Glomerular visceral epithelial cell (primary cell): ENCODE measurements at regions not wholly inside any gene's neighbourhood (a gene's known extent, or its start where the extent isn't known, plus 50 kb on each side); places are given as distances from the start of the nearest gene placed in this dataset.
A peak's percentile ranks its signal among the peaks of the same experiment; 100 is the strongest.

Source experiments
- DNase-seq: peaks from one replicate; pipeline ENCODE4 v3.0.0-alpha.2; 2016; ENCODE audit errors: extremely low spot score

DNA sequence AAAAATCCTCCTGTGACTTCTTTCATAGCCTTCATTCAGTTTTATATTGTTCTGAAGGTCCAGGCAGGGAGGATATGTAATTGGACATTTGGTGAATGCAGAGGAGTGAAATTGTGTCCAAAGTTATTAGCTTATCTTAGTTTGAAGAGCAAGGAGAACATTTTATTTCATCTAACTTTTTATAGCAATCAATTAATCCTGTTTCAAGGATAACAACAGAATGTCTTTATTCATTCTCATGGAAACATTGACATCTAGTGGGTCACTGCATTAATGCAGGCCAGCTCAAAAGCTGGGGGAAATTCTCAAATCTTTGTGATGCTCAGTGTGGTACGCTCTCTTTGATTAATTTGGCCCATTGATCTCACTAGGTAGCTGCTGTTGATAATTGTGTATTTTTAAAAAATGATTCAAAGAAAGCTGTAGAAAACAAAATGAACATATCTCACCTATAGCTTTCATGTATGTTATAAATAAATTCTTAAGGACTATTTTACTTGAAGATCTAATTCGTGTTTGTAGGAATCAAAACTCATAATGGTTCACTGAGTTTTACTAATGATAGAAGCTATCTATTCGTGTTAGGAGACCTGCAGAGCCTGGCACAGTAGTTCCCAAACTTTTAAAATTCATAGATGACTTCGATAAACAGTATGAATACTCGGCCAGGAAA is 150.8 kb upstream of the KCNMB2 start:
- DNase-seq: peak; percentile 27

DNA sequence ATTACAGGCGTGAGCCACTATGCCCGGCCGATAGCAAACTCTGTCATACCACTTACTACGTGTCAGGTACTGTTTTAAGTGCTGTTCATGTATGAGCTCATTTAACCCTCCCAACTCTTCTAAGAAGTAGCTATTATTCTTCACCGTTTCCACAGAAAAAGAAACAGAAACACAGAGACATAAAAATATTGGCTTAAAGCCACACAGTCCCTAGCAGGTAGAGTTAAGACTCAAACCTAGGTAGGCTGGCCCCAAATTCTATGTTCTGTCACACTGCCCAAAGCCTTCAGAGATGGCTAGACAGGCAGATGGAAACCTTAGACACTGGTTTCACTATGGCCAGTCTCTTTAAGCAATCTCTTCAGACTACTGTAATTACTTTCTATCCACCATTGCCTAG is 149.8 kb upstream of the KCNMB2 start:
- no peak for DNase-seq

DNA sequence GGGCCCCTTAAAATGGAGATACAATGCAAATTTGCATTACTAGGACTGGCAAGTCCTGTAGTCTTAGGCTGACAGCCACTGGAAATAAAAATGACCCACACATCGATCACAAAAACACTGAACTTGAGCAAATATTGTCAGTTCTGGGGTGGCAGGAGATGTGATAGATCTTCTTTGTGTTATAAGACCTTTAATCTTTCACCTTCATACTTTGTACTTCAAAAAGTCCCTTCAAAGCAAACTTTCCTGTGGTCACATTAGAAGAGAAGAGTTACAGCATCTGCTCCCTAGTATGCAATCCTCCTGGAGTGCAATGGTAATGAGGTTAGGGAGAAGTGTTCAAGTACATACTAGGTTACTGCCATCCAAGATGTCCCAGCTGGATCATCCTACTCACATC is 149.4 kb upstream of the KCNMB2 start:
- no peak for DNase-seq

- DNase-seq: no peak
These were observed 147.8 kb upstream of the KCNMB2 start for GRCh38 chr3:178388473-178388872.

GRCh38 chr3:178389258-178389657 is 147.0 kb upstream of the KCNMB2 start:
- no peak for DNase-seq

- no peak for DNase-seq
These were observed 143.7 kb upstream of the KCNMB2 start for GRCh38 chr3:178392511-178392926.

DNA sequence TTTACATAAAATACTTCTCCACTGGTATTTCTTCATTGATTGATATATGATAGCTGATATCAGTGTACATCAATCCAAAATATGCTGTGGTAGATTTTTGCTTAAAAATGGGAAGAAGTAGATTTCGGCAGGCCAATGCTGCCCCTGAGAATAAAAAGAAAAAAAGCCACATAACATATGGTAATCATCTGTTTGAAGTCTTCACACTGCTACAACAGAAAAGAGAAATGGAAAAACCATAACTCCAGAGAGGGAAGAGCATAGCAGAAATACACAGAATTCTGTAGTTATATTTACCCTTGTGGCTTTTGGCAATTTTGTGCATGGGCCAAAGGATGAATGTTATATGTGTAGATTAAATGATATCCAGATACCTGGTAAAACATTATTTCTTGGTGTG is 143.1 kb upstream of the KCNMB2 start:
- no peak for DNase-seq

GRCh38 chr3:178393824-178394223 is 142.4 kb upstream of the KCNMB2 start:
- no peak for DNase-seq

- no peak for DNase-seq
These were observed 139.9 kb upstream of the KCNMB2 start for GRCh38 chr3:178396318-178396717.

DNA sequence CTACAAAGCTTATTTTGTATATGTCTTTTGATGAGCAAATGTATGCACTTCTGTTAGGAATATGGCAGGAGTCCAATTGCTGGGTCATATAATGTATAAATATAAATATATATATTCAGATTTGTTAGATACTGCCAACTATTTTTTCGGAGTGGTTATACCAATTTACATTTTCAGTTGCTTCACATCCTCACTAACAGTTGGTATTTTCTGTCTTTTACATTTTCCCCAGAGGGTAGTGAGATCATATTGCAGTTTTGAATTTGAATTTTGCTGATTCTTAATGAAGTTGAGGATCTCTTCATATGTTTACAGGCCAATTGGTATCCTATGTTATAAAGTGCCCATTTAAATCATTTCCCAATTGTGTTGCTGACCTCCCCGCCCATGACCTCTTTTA is 139.0 kb upstream of the KCNMB2 start:
- no peak for DNase-seq

GRCh38 chr3:178397836-178398235 is 138.4 kb upstream of the KCNMB2 start:
- DNase-seq: no peak

GRCh38 chr3:178404961-178405360 is 131.3 kb upstream of the KCNMB2 start:
- no peak for DNase-seq

GRCh38 chr3:178405531-178405930 is 130.7 kb upstream of the KCNMB2 start:
- DNase-seq: no peak

GRCh38 chr3:178406206-178406605 is 130.0 kb upstream of the KCNMB2 start:
- DNase-seq: no peak

DNA sequence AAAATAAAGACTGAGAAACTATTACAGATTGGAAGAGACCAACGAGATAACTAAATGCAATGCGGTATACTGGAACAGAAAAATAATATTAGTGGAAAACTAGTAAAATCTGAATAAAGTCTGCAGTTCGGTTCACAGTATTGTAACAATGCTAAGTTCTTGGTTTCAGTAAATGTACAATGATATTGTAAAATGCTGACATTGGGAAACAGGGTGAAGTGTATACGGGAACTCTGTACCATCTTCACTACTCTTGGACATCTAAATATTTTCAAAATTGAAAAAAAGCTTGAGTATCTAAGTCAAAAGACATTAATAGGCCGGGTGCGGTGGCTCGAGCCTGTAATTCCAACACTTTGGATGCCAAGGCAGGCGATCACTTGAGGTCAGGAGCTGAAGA is 120.9 kb upstream of the KCNMB2 start:
- DNase-seq: no peak

DNA sequence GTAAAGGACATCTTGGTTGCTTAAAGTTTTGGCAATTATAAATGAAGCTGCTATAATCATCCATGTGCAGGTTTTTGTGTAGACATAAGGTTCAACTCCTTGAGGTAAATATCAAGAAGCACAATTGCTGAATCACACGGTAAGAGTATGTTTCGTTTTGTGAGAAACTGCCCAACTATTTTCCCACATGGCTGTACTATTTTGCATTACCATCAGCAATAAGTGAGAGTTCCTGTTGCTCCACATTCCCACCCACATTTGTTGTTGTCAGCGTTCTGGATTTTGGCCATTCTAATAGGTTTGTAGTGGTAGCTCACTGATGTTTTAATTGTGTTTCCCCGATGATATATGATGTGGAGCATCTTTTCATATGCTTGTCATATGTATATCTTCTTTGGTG is 118.5 kb upstream of the KCNMB2 start:
- no peak for DNase-seq

GRCh38 chr3:178419071-178419470 is 117.2 kb upstream of the KCNMB2 start:
- peak; percentile 36 for DNase-seq

DNA sequence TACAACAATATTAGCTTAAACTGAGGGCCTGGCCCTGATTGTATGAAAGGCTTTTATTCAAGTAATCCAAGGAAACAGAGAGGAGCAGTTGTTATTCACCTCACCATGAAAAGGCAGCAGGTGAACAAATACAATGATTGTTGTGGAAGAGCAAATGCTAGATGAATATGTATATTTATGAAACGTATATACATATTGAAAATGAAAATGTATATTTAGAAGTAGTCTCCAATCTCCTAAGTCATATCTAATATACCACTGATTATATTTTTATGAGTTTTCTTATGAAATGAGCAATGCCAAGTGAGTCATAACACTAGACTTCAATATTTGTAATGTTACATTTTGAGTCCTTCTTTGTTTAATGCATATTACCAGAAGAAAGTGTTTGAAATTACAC is 116.2 kb upstream of the KCNMB2 start:
- DNase-seq: no peak

GRCh38 chr3:178421069-178421468 is 115.2 kb upstream of the KCNMB2 start:
- DNase-seq: peak; percentile 8

GRCh38 chr3:178422406-178422805 is 113.8 kb upstream of the KCNMB2 start:
- no peak for DNase-seq

DNA sequence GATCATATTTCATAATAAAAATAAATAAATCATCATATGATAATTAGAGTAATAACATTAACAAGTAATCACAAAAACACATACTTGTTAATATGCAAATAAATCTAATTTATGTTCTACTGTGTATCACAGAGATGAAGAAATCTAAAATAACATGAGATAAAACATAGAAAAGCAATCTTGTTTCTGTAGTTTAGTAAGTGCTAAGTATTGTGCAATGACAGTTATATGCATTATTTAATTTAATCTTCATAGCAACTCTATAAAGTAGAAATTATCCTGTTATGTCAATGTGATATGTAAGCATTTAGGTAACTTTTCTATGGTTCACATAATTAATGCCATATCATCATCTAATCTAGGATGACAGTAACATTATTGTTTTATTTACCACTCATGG is 108.2 kb upstream of the KCNMB2 start:
- DNase-seq: no peak

DNA sequence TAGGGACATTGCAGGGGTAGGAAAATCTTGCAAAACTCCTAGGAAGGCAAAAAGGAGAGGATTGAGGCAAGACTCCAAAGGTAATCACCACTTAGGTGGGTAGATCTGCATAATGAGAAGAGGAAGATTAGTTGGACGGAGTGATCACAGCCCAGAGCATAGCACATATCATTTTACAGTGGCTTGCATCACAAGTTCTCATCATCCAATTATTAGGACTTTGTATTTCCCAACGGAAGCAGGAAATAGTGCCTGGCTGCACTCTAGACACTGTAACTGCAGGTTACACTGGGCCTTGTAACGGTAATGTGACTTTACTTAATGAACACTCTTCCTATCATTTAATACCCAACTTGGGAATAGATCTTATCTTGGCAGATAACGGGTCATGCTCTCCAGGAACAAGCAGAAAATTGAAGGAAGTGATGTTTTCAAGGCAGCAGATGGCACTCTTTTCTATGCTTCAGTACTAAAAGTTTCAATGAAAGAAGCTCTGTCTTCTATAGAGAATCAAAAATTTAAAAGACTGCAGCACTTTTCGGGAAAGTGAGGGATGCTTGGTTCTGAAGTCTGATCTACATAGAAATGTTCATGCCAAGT is 101.9 kb upstream of the KCNMB2 start:
- no peak for DNase-seq

DNA sequence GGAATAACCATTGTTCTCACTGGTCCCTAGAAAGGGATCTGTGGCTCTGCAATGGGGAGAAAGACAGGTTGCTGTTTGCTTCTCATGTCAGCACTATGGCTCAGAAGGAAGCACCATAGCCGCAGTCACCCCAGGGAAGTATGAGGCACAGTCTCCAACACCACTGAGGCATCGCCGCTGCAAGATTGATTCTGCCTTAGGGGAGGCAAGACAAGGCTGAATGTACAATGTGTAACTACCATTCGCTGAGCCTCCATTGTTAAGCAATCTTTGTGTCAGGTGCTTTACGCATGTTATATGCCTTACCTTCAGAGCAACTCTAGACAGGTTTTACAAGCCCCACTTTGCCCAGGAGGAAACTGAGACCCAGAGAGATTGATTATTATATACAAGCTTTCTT is 100.7 kb upstream of the KCNMB2 start:
- no peak for DNase-seq

DNA sequence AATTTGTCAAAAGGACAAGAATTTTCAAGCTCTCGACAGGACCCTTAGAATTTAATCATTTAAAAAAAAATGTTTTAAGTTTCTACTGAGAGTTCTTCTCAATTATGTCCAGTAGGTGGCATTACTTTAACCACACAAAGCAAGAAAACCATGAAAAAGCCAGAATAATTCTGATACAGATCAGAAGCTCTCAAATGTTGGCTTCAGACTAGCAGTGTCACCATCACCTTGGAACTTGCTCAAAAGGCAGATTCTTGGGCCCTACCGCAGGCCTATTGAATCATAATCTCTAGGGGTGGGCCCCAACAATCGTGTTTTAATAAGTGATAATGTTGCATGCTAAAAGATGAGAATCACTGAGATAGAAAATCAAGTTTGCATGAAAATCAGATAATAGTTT is 99.5 kb upstream of the KCNMB2 start:
- peak; percentile 13 for DNase-seq
